ENCODE measurements at regions not wholly inside any gene's neighbourhood (a gene's known extent, or its start where the extent isn't known, plus 50 kb on each side); places are given as distances from the start of the nearest gene placed in this dataset.
"Not testable (repeated sequence)": the region's sequence is repeated elsewhere in the genome, so short reads cannot be mapped to it uniquely, and the experiment has no call there.

- H3K27me3 ChIP-seq (replicated peaks in 1 of 4; ENCODE audit: control insufficient read depth in 3 of 4, extremely low read depth in 1 of 4, insufficient read depth in 3 of 4, low read length in 3 of 4); H3K79me2 ChIP-seq (ENCODE audit: control insufficient read depth in 1 of 2, insufficient read depth in 2 of 2, low read length in 2 of 2); H4K8ac ChIP-seq (ENCODE audit: extremely low read depth, insufficient read depth, low read length); POLR2A ChIA-PET (ENCODE audit: partially characterized antibody); H2BK15ac ChIP-seq (ENCODE audit: low read length); H2AK5ac ChIP-seq (ENCODE audit: low read depth, low read length); H2BK20ac ChIP-seq (ENCODE audit: low read length); H3K36me3 ChIP-seq (ENCODE audit: control insufficient read depth in 2 of 4, insufficient read depth in 4 of 4, low read length in 3 of 4); H3K23me2 ChIP-seq (ENCODE audit: low read depth, low read length); H2BK5ac ChIP-seq (ENCODE audit: low read depth, low read length); H3K4ac ChIP-seq (replicated peaks; ENCODE audit: insufficient read length, low read depth, low read length); H4K20me1 ChIP-seq (replicated peaks in 1 of 2; ENCODE audit: control insufficient read depth in 1 of 2, insufficient read depth in 2 of 2, low read length in 2 of 2); H4K5ac ChIP-seq (ENCODE audit: insufficient read length, low read depth, low read length); H3K23ac ChIP-seq (ENCODE audit: insufficient read length); H3K9ac ChIP-seq (replicated peaks in 1 of 4; ENCODE audit: extremely low read depth in 1 of 4, low read depth in 3 of 4, low read length in 3 of 4); H2BK120ac ChIP-seq (replicated peaks; ENCODE audit: low read depth, low read length); H3K4me1 ChIP-seq (replicated peaks in 1 of 4; ENCODE audit: control insufficient read depth in 3 of 4, insufficient read depth in 4 of 4, low read length in 3 of 4); H3K4me2 ChIP-seq (ENCODE audit: insufficient read depth in 1 of 2, low read depth in 2 of 2, low read length in 2 of 2); FAIRE-seq; CTCF ChIA-PET (ENCODE audit: partially characterized antibody); H3K9me3 ChIP-seq (ENCODE audit: insufficient read depth in 2 of 2, low read depth in 1 of 2, low read length in 1 of 2); H3K18ac ChIP-seq (ENCODE audit: extremely low read depth, low read length); H3K56ac ChIP-seq (replicated peaks; ENCODE audit: insufficient read length, low read depth, low read length); H2AFZ ChIP-seq (ENCODE audit: low read length); H2BK12ac ChIP-seq (ENCODE audit: low read depth, low read length); H3K79me1 ChIP-seq (ENCODE audit: low read depth, low read length); H3K27ac ChIP-seq (ENCODE audit: low read depth, low read length); H4K91ac ChIP-seq (replicated peaks; ENCODE audit: insufficient read length, low read length); H3K14ac ChIP-seq (ENCODE audit: insufficient read length): not testable (repeated sequence)
- H3K4me3 ChIP-seq (ENCODE audit: extremely low read depth in 1 of 4, insufficient read depth in 2 of 4, low read depth in 3 of 4, low read length in 4 of 4) = peak overlapping the region in 1 of 4 experiments; percentile 50; a peak in 1 of 8 replicates
- TF ChIP-seq TBP (IDR thresholded peaks at IDR 0.05; ENCODE audit: low read depth, low read length) = peak; percentile 90
- WGBS, 2 experiments (ENCODE audit: extremely low coverage in 1 of 2, insufficient coverage in 1 of 2, insufficient read length in 1 of 2, insufficient replicate concordance in 2 of 2, low coverage in 1 of 2, low lambda C conversion rate in 2 of 2, missing lambda C conversion rate in 1 of 2) = 83% methylated on average over 9 of the region's 9 CpGs; no CpG with 5 or more reads in 1 of the 2 experiments
- DNase-seq (ENCODE audit: low read depth in 1 of 2, low spot score in 2 of 2) = peak in 1 of 2 experiments; percentile 78
These were observed 475.9 kb downstream of the PRIM2 start for GRCh38 chr6:57793398-57793762.
